ENCODE measurements at regions not wholly inside any gene's neighbourhood (a gene's known extent, or its start where the extent isn't known, plus 50 kb on each side); places are given as distances from the start of the nearest gene placed in this dataset.

DNA sequence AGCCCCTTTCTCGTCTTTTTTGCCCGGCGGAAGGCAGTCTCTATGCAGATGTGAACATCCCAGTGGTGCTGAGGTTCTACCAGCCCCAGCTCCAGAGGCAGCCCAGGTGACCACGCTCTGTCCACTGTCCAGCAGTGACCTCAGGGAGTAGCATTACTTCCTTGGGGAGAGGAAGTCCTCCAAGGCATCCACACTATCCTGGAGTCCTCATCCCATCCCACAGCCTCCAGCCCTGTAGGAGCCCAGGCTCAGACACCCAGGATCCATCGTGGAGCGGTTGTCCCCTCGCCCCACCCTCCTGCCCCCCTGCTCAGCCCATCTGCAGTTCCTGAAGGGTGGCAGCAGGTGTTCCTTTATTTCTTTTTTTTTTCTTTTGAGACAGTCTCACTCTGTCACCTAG is 294.5 kb upstream of the IRX4 start:
- no peak for DNase-seq

DNA sequence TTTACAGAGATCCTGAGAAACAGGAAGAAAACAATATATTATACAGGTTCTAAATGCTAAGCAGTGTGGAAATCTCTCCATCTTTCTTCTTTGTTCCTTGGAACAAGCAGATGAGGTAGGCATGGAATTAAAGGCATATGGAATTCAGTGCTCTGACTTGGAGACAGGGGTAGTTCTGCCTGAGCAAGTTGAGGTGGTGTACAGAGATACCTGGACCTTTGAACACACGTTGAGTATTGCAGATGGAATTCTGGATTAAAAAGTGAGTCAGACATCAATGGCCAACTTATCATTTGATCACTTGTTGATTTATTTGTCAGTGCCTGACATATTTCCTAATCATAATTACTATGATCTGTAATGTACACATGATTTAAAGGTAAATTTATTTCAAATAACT is 293.9 kb upstream of the IRX4 start:
- DNase-seq, result no peak

DNA sequence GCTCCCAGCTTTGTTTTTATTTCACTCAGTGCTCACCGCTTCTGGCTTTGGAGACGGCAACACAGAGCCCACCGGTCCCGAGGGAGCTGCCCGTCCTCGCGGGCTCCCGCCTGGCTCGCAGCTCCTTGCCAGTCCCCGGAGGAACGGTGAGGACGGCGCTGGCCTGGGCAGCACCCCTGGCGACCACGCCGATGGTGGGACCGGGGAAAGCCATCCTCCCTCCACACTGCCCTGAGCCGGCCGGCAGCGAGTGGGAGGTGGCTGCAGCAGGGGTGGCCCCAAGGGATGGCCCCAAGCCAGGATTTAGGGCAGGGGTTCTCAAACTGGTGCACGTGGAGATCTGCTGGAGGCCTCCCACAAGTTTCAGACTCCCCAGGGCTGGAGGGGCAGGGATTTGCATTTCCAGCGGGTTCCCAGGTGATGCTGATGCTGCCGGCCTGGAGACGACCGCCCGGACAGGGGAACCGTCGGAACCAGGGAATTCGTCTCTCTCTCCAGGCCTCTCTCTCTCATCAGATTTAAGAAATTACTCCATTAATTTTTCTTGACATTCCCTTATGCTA is 293.2 kb upstream of the IRX4 start:
- DNase-seq, result no peak

DNA sequence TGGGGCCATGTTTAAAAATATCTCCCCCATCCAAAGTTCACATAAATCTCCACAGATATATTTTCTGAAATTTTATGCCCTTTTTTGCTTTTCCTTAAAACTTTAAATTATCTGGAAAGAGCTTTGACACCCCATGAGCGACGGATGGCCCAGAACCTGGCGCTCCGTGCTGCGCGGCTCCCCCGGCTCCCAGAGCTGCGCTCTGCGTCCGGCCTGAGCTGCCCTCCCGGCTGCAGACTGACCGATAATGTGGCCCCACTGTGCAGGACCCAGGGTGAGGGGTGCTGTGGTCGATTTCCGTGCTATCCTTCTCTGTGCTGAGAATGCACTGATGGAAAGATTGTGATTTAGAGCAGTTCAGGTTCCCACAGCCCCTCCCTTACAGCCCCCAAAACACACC is 292.3 kb upstream of the IRX4 start:
- no peak for DNase-seq

DNA sequence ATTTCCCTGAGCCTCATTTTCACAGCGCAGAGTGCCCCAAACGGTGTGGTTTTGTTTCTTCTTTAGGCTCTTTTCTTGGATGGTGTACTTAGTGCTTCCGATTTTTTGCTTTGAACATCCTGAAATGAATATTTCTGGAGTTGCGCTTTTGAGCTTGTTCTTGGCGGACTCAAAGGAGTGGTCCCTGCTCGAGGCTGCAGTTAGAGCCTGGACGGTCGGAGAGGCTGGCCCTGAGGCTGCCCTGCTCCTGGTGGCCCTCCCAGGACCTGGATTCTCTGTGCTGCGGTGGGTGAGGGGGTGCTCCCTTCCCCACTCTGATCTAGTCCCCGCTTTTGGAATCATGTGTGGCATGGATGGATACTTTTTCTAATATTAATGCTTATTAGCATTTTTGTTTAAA is 291.8 kb upstream of the IRX4 start:
- DNase-seq, result no peak

GRCh38 chr5:2173151-2173834 is 290.6 kb upstream of the IRX4 start:
- no peak for DNase-seq

DNA sequence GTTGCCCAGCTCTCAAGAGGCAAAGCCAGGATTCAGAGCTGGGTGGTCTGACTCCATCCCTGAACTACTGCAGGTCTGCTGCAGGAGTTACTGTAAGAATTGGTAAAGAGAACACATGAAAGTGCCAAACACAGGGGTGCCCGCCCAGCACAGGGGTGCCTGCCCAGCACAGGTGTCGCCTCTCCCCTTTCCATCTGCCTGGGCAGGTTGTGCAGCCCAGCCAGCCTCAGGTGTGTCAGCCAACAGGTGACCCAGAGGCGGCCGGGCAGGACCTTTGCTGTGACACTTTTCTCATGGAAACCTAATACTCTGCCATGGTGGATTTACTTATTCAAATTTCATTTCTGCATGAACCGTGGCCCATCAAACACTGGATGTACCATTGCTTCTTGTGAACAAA is 289.7 kb upstream of the IRX4 start:
- DNase-seq, result no peak

DNA sequence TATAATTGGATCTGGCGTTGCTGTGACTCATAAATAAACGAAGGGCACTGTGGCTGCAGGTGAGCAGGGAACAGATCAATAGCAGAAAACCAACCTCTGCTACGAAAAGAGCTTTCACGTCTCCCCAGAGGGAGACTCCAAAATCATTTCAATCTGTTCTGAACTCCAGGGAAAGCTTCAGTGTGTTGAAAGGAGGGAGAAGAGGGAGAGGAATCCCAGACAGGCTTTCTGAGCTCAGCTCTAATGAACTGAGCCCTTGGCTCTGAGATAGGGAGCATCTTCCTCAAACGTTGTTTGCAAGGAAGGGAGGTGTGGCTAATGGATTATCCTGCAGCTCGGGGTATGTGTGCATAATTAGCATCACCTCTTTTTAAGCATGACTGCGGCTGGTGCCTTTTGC is 288.0 kb upstream of the IRX4 start:
- DNase-seq, result no peak

DNA sequence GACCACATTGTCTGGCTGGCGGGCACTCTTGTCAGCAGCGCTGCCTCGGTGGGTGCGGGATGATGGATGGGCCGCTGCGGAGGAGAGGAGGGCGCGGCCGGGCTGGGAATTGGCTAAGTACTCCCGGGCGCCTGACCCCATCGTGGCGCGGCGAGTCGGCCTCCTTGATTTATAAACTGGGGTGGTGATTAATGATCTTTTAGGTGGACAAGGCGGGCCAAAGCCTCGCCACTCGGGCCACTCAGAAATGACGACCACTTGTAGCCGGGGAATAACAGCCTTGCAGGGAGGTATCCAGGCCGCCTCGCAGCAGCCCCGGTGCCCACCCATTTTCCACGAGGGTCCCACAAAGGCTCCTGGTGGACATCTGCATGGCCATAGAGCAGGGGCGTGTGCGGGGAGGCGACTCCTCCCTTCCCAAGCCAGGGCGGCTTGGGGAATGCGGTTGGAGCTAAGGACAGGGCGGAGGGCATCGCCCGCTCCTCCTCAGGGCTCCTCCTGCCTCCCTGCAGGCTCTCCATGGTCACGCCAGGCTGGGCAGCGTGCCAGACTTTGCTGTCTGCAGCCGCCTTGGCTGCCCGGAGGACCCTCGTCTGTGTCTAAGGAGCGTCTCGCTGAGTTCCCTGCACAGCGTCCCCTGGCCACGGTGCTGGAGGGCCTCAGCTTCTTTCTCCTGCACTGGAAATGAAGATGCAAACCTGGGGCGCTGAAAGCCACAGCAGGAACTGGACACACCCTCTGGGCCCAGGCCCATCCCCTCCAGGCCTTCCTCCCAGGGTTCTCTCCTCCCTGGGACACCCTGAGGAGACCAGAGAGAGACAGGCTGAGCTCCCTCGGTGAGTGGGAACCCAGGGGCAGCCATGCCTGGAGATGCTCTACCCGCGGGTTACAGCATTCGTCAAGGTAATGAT is 287.4 kb upstream of the IRX4 start:
- DNase-seq, result no peak

- DNase-seq, result no peak
Measured at GRCh38 chr5:2169430-2169808, 286.7 kb upstream of the IRX4 start.

GRCh38 chr5:2168601-2169429 is 286.1 kb upstream of the IRX4 start:
- DNase-seq, result no peak

- no peak for DNase-seq
Measured at GRCh38 chr5:2167671-2168070, 284.9 kb upstream of the IRX4 start.

GRCh38 chr5:2166979-2167377 is 284.3 kb upstream of the IRX4 start:
- no peak for DNase-seq

- DNase-seq, result no peak
Measured at GRCh38 chr5:2166306-2166978, 283.7 kb upstream of the IRX4 start.

DNA sequence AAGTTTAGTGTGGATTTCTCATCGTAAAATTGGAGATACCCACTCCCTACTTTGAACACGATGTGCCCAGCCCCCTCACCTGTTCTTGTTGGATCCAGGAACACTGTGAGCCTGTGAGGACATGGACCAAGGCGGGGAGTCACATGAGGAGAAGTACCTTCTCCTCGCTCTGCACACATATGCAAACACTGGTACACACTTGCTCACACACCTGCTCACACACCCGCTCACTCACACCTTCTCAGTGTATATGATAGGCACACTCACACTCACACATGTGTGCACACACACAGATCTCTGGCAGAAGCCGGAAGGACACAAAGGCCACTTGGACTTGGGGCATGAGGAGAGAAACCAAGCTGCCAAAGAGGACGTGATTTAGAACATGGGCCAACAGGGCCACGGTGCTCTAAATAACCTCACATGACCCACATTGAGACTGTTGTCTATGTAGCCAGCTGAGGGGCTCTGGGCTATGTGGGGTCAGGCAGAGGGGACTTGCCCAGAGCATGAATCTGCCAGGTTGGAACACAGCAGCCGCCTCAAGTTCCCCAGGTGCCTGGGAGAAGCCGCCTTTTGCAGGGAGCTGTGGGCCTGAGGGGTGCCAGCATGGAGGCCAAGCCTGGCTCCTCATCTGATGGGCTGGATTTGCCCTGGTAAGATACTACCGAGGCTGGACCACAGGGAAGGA is 283.0 kb upstream of the IRX4 start:
- no peak for DNase-seq

GRCh38 chr5:2165203-2165602 is 282.5 kb upstream of the IRX4 start:
- DNase-seq, result no peak

DNA sequence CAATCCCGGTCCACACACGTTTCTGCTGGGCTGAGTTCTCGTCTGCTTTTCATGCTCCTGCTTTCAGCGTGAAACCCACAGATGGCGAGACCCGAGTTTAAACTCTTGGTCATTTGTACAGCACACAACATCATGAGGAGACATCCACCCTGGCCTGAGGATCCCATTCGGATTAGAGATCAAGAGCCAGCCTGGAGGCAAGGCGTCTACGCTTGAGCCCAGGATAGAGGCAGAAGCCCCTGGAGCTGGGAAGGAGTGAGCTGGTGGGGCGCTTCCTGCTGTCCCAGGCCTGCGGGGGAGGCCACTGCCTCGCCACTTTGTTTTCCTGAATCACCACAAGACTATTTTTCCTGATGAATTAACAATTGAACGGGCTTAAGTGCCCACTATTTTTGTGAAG is 281.9 kb upstream of the IRX4 start:
- no peak for DNase-seq

GRCh38 chr5:2163940-2164490 is 281.3 kb upstream of the IRX4 start:
- no peak for DNase-seq

DNA sequence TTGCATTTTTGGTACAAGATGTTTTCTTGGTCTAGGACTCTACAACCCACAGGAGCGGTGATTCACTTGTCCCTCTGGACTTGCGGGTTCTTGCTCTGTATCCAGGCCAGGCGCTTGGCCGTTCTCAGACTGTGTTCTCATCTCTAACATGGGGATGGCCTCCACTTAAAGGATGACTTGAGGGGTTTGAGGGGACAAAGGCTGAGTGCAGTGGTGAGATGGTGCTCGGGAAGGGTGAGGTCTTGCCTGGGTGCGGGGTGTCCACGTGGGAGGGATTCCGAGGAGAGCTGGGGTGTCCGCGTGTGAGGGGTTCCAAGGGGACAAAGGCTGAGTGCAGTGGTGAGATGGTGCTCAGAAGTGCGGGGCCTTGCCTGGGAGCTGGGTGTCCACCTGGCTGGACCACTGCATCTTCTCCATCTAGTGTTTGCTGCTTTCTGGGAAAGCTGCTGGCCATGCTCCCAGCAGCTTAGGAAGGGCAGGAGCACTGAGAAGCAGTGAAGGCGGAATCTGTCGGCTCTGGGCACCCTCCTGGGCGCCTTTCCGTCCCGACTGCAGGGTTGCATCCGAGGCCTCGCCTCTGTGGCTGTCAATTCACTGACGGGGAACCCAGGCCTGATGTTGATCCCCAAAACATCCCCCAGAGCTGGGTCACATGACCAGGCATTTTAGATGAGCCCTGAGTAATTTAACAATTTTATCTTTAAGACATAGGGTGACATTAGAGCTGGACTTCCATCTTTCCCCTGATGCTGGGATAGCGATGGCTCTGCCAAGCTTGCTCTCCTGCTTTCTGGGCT is 280.5 kb upstream of the IRX4 start:
- DNase-seq, result no peak

DNA sequence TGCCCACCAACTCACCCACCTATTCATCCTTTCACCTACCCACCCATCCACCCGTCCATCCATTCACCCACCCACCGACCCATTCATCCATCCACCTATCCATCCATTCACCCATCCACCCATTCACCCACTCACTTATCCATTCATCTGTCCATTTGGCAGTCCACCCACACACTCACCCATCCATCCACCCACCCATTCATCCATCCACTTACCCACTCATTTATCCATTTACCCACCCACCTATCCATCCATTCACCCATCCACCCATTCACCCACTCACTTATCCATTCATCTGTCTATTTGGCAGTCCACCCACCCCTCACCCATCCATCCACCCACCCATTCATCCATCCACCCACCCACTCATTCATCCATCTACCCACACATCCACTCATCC is 278.1 kb upstream of the IRX4 start:
- no peak for DNase-seq

DNA sequence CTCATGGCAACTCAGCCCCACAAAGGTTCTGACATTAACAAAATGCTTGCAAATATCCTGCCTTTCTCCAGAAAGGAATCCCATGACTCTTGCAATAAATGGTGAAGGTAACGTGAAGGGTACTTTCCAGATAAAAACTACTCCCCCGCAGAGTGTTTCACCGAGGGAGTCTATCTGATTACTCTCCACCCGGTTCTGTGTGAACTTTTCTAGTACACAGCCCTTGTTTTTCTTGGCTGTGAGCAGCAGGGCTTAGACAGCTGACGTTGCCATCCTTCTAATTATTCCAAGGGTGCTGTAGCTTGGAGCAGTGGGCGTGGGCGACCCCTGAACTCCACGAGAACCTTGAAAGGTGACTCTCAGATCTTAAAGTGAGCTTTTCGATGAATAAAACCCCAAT is 276.0 kb upstream of the IRX4 start:
- DNase-seq, result no peak

Data from SHP77 (cell line).